PC-9 (cell line): ENCODE measurements at regions not wholly inside any gene's neighbourhood (a gene's known extent, or its start where the extent isn't known, plus 50 kb on each side); places are given as distances from the start of the nearest gene placed in this dataset.

Source experiments
- BruUV-seq: library from RNA; stranded (reverse); fragments of 400-500 nt; replicated peaks from 2 replicates; lab custom pipeline; 2021; lab: Mats Ljungman, UMichigan
- CTCF ChIA-PET: fragments of 300-600 bp; sonication (Branson Sonifier 250); formaldehyde crosslinking; loops from one replicate; lab custom pipeline; 2022; ENCODE audit warnings: antibody characterized with exemption; lab: Charles Lee
- POLR2A ChIA-PET: fragments of 300-600 bp; sonication (Branson Sonifier 250); formaldehyde crosslinking; loops from one replicate; lab custom pipeline; 2022; ENCODE audit warnings: antibody characterized with exemption; ENCODE audit not compliant: unreplicated experiment; lab: Charles Lee
- DNase-seq, 2 experiments: peaks; one replicate each; pipeline versions ENCODE4 v3.0.0 to v3.0.0-alpha.2; 2015 to 2022; ENCODE audit warnings: mixed read lengths in 1 of 2
- H2AFZ ChIP-seq: fragments of 200-600 bp; sonication (generic); 2 replicates; pipeline ENCODE4 v1.8.1; 2017; ENCODE audit warnings: antibody characterized with exemption
- H3F3A ChIP-seq: fragments of 200-600 bp; sonication (generic); 2 replicates; pipeline ENCODE4 v1.8.1; 2017; ENCODE audit warnings: antibody characterized with exemption, mild to moderate bottlenecking, low read depth; ENCODE audit not compliant: insufficient read depth
- H3K27ac ChIP-seq: fragments of 200-600 bp; sonication (generic); 2 replicates; pipeline ENCODE4 v1.6.1; 2016; ENCODE audit warnings: mixed run types
- H3K27me3 ChIP-seq: fragments of 200-600 bp; sonication (generic); 2 replicates; pipeline ENCODE4 v1.6.1; 2016; ENCODE audit warnings: low read depth, mixed run types; ENCODE audit not compliant: insufficient read depth
- H3K36me3 ChIP-seq: fragments of 200-600 bp; sonication (generic); 2 replicates; pipeline ENCODE4 v1.6.1; 2016; ENCODE audit warnings: low read depth, mixed run types
- H3K4me1 ChIP-seq: fragments of 200-600 bp; sonication (generic); replicated peaks from 2 replicates; pipeline ENCODE4 v1.6.1; 2016; ENCODE audit warnings: mixed run types; ENCODE audit not compliant: insufficient read depth
- H3K4me2 ChIP-seq: fragments of 200-600 bp; sonication (generic); 2 replicates; pipeline ENCODE4 v1.6.1; 2017; ENCODE audit warnings: mixed run types
- H3K4me3 ChIP-seq: fragments of 200-600 bp; sonication (generic); 2 replicates; pipeline ENCODE4 v1.6.1; 2016; ENCODE audit warnings: mixed run types
- H3K79me2 ChIP-seq: fragments of 200-600 bp; sonication (generic); 2 replicates; pipeline ENCODE4 v1.6.1; 2017; ENCODE audit warnings: low read depth, mixed run types
- H3K9me2 ChIP-seq: fragments of 200-600 bp; sonication (generic); 2 replicates; pipeline ENCODE4 v1.8.1; 2017; ENCODE audit warnings: mild to moderate bottlenecking; ENCODE audit not compliant: insufficient read depth
- H3K9me3 ChIP-seq: fragments of 200-600 bp; sonication (generic); 2 replicates; pipeline ENCODE4 v1.8.1; 2016; ENCODE audit warnings: low read depth; ENCODE audit not compliant: insufficient read depth
- H4K20me1 ChIP-seq: fragments of 200-600 bp; sonication (generic); 2 replicates; pipeline ENCODE4 v1.8.1; 2017; ENCODE audit not compliant: insufficient read depth
- EZH2 ChIP-seq: fragments of 200-600 bp; sonication (generic); IDR thresholded peaks from 2 replicates; pipeline ENCODE4 v1.8.0; 2017; ENCODE audit warnings: antibody characterized with exemption, low read depth
- intact Hi-C: fragments of 100-400 bp; cut with micrococcal nuclease; formaldehyde crosslinking; loops from one replicate; pipeline ENCODE4 v1.10.0; 2022; ENCODE audit not compliant: unreplicated experiment
- TF ChIP-seq, protein P1 (sequence below): fragments of 200-600 bp; sonication (generic); conservative IDR thresholded peaks from 2 replicates; pipeline ENCODE4 v1.6.1; 2017; ENCODE audit warnings: mixed run types, antibody characterized with exemption, mild to moderate bottlenecking, moderate library complexity

DNA sequence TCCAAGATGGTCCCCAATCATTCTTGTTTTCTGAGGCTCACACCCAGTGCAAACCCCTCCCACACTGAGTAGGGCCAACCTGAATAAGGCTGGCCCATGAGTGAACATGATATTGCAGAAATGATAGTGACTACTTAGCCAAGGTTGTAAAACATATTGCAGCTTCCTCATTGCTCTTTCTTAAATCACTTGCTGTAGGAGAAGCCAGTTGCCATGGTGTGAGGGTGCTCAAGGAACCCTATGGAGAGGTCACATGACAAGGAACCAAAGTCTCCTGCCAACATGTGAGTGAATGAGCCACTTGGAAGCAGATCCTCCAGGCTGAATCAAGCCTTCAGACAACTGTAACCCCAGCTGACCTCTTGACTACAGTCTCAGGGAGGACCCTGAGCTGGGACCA is 191.4 kb downstream of the RGS9 start:
- DNase-seq: no peak
- Histone ChIP-seq H3K9me3 (no peaks in the 10 kb centered on the region), H3K36me3 (no peaks in the 10 kb centered on the region), H3K4me3 (no peak overlapping the region), H2AFZ (no peak overlapping the region), H3K4me2 (no peak overlapping the region), H3K27me3 (no peaks in the 10 kb centered on the region), H4K20me1 (no peaks in the 10 kb centered on the region), H3K4me1 (peaks cover 11% of the 10 kb centered on the region), H3K79me2 (no peaks in the 10 kb centered on the region), H3K27ac (no peak overlapping the region), H3F3A (peaks cover 6% of the 10 kb centered on the region; the same call in 1 of the 2 replicates), H3K9me2 (no peaks in the 10 kb centered on the region)
- intact Hi-C loops: no loop called here
- POLR2A ChIA-PET: no interaction called here
- TF ChIP-seq, protein P1, sequence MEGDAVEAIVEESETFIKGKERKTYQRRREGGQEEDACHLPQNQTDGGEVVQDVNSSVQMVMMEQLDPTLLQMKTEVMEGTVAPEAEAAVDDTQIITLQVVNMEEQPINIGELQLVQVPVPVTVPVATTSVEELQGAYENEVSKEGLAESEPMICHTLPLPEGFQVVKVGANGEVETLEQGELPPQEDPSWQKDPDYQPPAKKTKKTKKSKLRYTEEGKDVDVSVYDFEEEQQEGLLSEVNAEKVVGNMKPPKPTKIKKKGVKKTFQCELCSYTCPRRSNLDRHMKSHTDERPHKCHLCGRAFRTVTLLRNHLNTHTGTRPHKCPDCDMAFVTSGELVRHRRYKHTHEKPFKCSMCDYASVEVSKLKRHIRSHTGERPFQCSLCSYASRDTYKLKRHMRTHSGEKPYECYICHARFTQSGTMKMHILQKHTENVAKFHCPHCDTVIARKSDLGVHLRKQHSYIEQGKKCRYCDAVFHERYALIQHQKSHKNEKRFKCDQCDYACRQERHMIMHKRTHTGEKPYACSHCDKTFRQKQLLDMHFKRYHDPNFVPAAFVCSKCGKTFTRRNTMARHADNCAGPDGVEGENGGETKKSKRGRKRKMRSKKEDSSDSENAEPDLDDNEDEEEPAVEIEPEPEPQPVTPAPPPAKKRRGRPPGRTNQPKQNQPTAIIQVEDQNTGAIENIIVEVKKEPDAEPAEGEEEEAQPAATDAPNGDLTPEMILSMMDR: no peak
- TF ChIP-seq EZH2: no peak
- no TSS peak for BruUV-seq
- CTCF ChIA-PET: no interaction called here

DNA sequence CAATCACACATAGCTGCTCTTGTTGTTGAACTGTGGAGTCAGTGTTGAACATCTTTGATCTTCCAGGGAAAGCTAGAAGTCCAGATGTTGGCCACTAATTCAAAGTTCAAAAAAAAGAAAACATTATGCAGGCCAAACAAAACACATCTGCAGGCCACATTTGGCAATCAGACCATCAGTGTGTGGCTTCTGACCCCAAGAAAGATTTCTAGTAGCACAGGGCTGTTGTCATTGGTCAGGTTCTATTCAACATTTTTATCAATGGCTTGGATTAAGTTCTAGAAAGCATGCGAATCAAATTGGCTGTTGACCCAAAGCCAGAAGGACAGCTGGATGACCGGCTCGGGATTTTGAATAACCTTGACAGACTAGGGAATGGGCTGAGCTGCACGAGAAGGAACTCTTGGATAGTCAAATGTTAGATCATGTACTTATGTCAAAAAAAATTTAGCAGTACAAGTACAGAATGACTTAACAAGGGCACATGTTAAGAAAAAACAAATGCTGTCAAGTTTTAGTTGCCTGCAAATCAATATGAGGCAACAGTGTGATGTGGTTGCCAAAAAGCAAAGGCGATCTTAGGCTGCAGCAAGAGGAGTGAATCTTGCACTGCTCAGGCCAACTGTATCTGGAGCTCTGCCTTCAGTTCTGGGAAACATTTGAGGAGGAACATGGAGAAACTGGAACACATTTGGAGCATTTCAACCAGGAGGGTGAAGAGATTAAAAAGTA is 187.6 kb downstream of the RGS9 start:
- Histone ChIP-seq H3K4me3 (no peak overlapping the region), H2AFZ (no peak overlapping the region), H3K9me2 (no peaks in the 10 kb centered on the region), H3K9me3 (no peaks in the 10 kb centered on the region), H3K27me3 (no peaks in the 10 kb centered on the region), H3K4me1 (no peaks in the 10 kb centered on the region), H3K27ac (no peak overlapping the region), H3K79me2 (no peaks in the 10 kb centered on the region), H4K20me1 (no peaks in the 10 kb centered on the region), H3K4me2 (no peak overlapping the region), H3F3A (no peaks in the 10 kb centered on the region), H3K36me3 (no peaks in the 10 kb centered on the region)
- no peak for DNase-seq
- intact Hi-C loops: no loop called here
- ChIA-PET CTCF (no interaction called here), POLR2A (no interaction called here)
- BruUV-seq: no TSS peak
- TF ChIP-seq, protein P1: no peak
- TF ChIP-seq EZH2: no peak

DNA sequence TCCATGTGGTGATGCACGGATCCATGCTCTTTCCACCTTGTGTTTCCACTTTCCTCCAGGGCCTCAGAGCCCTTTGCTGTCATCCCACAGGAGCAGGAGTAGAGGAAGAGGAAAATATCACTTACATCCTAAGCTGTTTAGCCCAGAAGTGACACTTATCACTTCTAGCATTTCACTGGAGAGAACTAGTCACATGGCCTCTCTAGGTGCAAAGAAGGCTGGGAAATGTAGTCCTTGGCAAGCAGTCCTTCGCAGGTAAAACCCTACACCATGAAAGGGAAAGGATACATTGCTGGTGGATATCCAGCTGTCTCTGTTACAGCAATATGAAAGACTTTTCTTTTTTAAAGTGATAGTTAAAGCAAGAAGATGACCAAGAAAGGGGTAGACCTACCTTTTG is 185.9 kb downstream of the RGS9 start:
- no TSS peak for BruUV-seq
- TF ChIP-seq, protein P1: no peak
- no peak for TF ChIP-seq EZH2
- ChIA-PET POLR2A (no interaction called here), CTCF (no interaction called here)
- Histone ChIP-seq H3K36me3 (no peaks in the 10 kb centered on the region), H3K9me3 (no peaks in the 10 kb centered on the region), H3K27me3 (no peaks in the 10 kb centered on the region), H3K4me1 (no peaks in the 10 kb centered on the region), H3F3A (no peaks in the 10 kb centered on the region), H4K20me1 (no peaks in the 10 kb centered on the region), H3K79me2 (no peaks in the 10 kb centered on the region), H3K9me2 (no peaks in the 10 kb centered on the region), H3K4me3 (no peak overlapping the region), H2AFZ (no peak overlapping the region), H3K4me2 (no peak overlapping the region), H3K27ac (no peak overlapping the region)
- no peak for DNase-seq
- intact Hi-C loops: no loop called here
